ENCODE measurements at regions not wholly inside any gene's neighbourhood (a gene's known extent, or its start where the extent isn't known, plus 50 kb on each side); places are given as distances from the start of the nearest gene placed in this dataset.
"Not testable (repeated sequence)": the region's sequence is repeated elsewhere in the genome, so short reads cannot be mapped to it uniquely, and the experiment has no call there.

DNA sequence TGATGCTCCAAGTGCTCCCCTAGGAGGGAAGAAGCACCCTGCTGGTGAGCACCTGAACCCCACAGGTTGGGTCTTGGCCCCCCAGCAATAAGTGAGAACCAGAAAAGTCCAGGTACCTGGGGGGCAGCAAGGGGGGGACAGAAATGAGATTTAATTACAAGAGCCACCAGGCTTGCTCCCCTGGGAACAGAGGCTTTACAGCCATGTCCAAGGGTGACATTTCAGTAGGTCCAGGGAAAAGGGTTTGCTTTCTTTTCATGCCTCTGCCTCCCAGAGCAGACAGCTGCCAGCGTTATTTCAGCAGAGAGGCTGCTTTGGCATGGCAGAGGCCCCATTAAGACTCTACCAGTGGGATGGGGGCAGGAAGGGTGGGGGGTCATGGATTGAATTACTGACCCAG is 437.7 kb downstream of the BUD13 start:
- no peak for DNase-seq (ENCODE audit: extremely low spot score)
- H3K4me1 ChIP-seq (ENCODE audit: insufficient read depth) = no peaks in the 10 kb centered on the region
- WGBS = 41% methylated on average over 1 of the region's 1 CpG
- no peak overlapping the region for H3K4me3 ChIP-seq (ENCODE audit: low read depth, low read length)
- no peaks in the 10 kb centered on the region for H3K36me3 ChIP-seq (ENCODE audit: insufficient read depth)
- H3K27ac ChIP-seq (ENCODE audit: low read depth) = no peak overlapping the region

DNA sequence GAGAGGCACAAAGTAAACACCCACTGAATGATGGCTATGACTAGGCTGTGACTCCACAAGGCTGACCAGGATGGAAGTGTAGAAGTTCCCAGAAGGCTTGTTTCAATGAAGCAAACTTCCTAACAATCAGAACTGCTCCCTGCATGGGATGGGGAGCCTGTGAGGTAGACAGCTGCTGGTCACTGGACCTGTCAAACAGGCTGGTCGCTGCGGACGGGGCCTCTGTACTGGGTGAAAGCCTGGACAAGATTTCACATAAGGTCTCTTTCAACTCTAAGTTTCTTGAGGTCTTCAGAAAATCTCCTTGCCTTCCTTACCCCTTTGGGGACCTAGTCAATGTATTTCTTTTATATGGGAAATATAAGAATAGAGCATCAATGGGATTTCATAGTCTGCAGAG is 438.2 kb downstream of the BUD13 start:
- H3K4me1 ChIP-seq (ENCODE audit: insufficient read depth) = no peaks in the 10 kb centered on the region
- no peak overlapping the region for H3K4me3 ChIP-seq (ENCODE audit: low read depth, low read length)
- DNase-seq (ENCODE audit: extremely low spot score) = no peak
- WGBS = 80% methylated on average over 3 of the region's 3 CpGs
- no peak overlapping the region for H3K27ac ChIP-seq (ENCODE audit: low read depth)
- no peaks in the 10 kb centered on the region for H3K36me3 ChIP-seq (ENCODE audit: insufficient read depth)

DNA sequence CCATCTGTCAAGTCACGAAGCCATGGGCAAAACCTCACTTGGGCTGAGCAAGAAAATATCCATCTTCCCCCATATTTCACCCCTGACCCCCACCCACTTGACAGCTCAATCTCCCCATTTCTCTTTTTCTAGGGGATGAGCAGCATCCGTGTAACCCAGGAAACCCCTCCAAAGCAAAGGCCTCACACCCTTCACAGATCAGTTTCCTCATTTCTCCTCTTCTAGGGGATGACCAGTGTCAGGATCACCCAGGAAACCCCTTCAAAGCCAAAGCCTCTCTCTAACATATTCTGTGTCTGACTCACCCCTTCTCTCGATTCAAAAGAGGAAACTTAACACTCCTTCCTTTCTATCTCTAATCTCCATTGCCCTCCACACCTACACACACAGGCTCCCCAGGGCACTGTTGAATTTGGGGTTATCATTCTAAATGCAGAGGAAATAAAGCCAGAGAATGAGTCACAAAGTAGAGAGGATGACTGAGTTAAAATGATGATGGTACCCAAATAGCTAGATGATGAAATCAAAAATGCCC is 439.7 kb downstream of the BUD13 start:
- no peak for DNase-seq (ENCODE audit: extremely low spot score)
- Histone ChIP-seq H3K4me1 (ENCODE audit: insufficient read depth) (no peaks in the 10 kb centered on the region), H3K27ac (ENCODE audit: low read depth) (no peak overlapping the region), H3K4me3 (ENCODE audit: low read depth, low read length) (no peak overlapping the region), H3K36me3 (ENCODE audit: insufficient read depth) (no peaks in the 10 kb centered on the region)
- 56% methylated on average over 3 of the region's 3 CpGs for WGBS

DNA sequence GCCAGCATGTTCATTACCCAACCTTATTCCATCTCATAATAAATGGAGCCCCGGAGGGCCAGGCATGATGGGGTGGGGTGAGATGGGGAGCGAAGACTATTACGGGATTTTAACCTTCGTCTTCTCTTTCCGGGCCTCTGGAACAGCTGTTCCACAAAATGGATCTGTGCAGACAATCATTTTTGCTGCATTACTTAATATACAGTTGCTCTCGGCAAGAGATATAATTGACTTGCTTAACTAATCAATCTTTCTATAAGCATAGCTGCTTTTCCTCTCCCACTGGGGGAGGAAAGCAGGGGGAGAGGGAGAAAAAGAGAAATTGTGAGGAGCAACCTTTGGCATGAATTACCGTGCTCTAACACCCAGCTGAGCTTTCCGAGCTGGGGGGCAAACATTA is 440.4 kb downstream of the BUD13 start:
- Histone ChIP-seq H3K36me3 (ENCODE audit: insufficient read depth) (no peaks in the 10 kb centered on the region), H3K4me1 (ENCODE audit: insufficient read depth) (no peaks in the 10 kb centered on the region), H3K4me3 (ENCODE audit: low read depth, low read length) (no peak overlapping the region), H3K27ac (ENCODE audit: low read depth) (no peak overlapping the region)
- DNase-seq (ENCODE audit: extremely low spot score) = no peak
- 90% methylated on average over 8 of the region's 8 CpGs for WGBS

DNA sequence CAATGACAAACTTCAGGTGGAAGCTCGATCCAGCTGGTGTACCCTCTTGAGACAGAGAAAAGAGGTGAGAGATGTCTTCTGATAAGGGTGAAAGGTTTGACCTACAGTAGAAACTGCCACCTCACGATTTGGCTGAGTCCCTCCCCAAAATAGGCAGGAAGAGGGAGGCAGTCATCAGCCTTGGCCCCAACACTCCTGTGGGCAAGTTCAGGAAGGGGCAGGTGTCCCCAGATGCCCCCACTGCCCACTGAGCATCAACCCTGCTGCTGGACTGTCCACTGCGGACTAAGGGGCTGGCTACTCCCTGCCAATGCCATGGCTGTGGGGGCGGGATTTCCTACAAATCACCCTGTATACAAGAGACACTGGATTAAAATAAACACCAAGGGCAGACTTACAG is 441.4 kb downstream of the BUD13 start:
- H3K36me3 ChIP-seq (ENCODE audit: insufficient read depth) = no peaks in the 10 kb centered on the region
- H3K4me3 ChIP-seq (ENCODE audit: low read depth, low read length) = no peak overlapping the region
- H3K27ac ChIP-seq (ENCODE audit: low read depth) = no peak overlapping the region
- 82% methylated on average over 4 of the region's 4 CpGs for WGBS
- H3K4me1 ChIP-seq (ENCODE audit: insufficient read depth) = no peaks in the 10 kb centered on the region
- no peak for DNase-seq (ENCODE audit: extremely low spot score)

DNA sequence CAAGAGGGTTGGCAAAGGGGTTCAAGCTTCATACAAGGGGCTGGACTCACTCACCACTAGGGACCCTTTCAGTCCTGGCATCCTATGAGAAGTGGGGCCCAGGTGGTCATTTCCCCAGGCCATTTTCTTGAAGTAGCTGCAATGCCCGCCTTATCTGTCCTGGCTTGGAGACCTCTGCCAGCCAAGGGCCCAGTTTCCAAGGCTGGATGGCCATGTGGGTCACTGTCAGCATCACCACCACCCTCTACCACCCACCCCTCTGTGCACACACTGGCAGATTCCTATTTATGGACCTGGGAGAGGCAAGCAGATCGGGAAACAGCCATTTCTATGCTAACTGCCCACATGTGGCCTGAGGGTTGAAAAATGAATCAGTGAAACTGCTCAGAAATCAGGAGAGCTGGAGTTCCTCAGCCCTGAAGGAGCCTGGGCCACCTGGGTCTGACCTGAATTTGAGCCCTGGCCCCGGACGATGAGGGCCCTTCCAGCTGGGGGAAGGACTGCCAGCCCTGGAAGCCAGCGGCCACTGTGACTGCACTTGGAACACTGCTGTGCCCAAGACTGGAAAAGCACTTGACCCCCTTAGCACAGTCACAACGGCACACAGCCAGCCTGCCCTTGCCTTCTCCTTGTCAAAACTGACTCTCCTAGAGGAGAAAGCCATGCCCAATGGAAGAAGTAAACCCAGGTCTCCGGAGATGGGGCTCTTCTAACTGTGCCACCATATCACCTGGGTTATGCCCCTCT is 442.2 kb downstream of the BUD13 start:
- no peak for DNase-seq (ENCODE audit: extremely low spot score)
- Histone ChIP-seq H3K4me3 (ENCODE audit: low read depth, low read length) (no peak overlapping the region), H3K4me1 (ENCODE audit: insufficient read depth) (no peaks in the 10 kb centered on the region), H3K27ac (ENCODE audit: low read depth) (no peak overlapping the region), H3K36me3 (ENCODE audit: insufficient read depth) (no peaks in the 10 kb centered on the region)
- 87% methylated on average over 7 of the region's 7 CpGs for WGBS

DNA sequence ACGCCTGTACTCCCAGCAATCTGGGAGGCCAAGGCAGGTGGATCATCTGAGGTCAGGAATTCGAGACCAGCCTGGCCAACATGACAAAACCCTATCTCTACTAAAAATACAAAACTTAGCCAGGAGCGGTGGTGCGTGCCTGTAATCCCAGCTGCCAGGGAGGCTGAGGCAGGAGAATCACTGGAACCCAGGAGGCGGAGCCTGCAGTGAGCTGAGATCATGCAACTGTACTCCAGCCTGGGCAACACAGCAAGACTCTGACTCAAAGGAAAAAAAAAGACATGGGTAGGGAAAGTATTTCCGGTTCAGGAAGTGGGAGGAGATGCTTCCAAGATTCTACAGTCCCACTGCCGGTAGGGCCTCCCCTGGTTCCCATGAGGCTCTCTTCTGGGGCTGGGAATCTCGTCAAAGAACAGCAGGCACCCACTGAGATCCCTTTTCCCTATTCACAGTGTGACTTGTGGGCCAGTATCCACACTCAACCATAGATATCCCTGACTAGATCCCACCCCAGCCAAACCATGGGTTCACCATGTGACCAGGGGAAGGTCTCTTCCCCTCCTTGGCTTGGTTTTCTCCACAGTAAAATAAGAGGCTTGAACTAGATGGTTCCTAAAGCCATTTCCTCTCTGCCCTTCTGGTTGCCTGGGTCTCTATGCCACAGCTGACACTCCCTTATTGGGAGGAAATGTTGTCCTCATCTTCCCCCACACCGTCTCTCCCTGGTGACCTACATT is 443.3 kb downstream of the BUD13 start:
- Histone ChIP-seq H3K36me3 (ENCODE audit: insufficient read depth) (no peaks in the 10 kb centered on the region), H3K27ac (ENCODE audit: low read depth) (no peak overlapping the region), H3K4me3 (ENCODE audit: low read depth, low read length) (no peak overlapping the region), H3K4me1 (ENCODE audit: insufficient read depth) (no peaks in the 10 kb centered on the region)
- no peak for DNase-seq (ENCODE audit: extremely low spot score)
- 81% methylated on average over 9 of the region's 9 CpGs for WGBS

DNA sequence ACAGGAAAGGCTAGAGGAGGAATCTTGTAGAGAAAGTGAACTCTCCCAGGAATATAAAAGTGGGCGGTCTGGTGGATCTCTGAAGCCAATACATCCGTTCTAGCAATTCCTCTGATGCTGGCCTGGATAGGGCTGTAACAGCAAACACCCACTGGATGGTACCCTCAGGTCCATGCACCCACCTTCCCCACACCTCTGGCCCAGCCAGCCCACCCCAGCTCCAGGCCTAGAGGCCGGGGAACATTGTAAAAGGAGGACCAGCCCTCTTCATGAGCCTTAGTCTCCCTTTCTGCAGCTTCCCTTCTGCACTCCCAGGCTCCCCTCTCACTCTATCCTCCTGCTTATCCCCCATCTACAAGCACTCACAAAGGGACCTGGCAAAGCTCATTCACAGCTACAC is 443.9 kb downstream of the BUD13 start:
- H3K27ac ChIP-seq (ENCODE audit: low read depth) = no peak overlapping the region
- DNase-seq (ENCODE audit: extremely low spot score) = no peak
- no peaks in the 10 kb centered on the region for H3K36me3 ChIP-seq (ENCODE audit: insufficient read depth)
- WGBS = 68% methylated on average over 3 of the region's 3 CpGs
- no peaks in the 10 kb centered on the region for H3K4me1 ChIP-seq (ENCODE audit: insufficient read depth)
- no peak overlapping the region for H3K4me3 ChIP-seq (ENCODE audit: low read depth, low read length)

DNA sequence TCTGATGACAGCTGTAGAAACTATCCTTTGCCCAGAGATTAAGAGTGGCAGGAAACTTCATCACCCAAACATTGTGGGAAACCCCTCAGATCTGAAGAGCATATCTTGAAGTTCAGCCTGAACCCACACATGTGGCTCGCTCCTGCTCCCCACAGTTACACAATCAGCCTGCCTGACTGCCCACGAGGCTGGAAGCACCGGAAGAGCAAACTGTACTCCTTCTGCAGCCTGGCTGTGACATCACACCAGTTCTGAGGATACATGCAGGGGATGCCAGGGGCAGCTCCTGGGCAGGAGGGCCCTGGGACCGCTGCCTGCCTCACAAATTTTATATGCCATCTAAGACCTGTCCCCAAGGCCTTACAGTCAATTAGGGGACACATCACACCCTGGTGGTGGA is 444.4 kb downstream of the BUD13 start:
- H3K4me3 ChIP-seq (ENCODE audit: low read depth, low read length) = no peak overlapping the region
- no peak overlapping the region for H3K27ac ChIP-seq (ENCODE audit: low read depth)
- no peak for DNase-seq (ENCODE audit: extremely low spot score)
- 65% methylated on average over 4 of the region's 4 CpGs for WGBS
- no peaks in the 10 kb centered on the region for H3K4me1 ChIP-seq (ENCODE audit: insufficient read depth)
- H3K36me3 ChIP-seq (ENCODE audit: insufficient read depth) = no peaks in the 10 kb centered on the region

DNA sequence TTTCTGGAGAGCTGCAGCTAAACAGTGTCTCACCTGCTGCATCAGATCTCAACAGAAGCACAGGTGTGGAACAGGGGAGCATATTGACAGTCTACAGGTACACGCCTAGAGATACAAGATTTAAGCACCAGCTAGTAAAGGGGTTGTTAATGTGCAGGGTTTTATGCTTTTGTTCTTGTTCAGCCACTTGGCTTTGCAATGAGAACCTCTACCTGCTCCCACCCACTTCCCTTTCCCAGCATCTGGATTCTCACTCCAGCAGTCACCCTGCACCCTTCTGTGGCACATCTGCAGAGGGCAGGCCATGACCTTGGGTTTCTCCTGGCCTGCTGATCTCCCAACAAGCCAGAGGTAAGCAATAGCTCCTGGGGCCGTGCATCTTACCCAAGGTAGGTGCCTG is 446.6 kb downstream of the BUD13 start:
- no peak overlapping the region for H3K27ac ChIP-seq (ENCODE audit: low read depth)
- WGBS = 71% methylated on average over 2 of the region's 2 CpGs
- H3K36me3 ChIP-seq (ENCODE audit: insufficient read depth) = no peaks in the 10 kb centered on the region
- no peaks in the 10 kb centered on the region for H3K4me1 ChIP-seq (ENCODE audit: insufficient read depth)
- H3K4me3 ChIP-seq (ENCODE audit: low read depth, low read length) = no peak overlapping the region
- no peak for DNase-seq (ENCODE audit: extremely low spot score)

DNA sequence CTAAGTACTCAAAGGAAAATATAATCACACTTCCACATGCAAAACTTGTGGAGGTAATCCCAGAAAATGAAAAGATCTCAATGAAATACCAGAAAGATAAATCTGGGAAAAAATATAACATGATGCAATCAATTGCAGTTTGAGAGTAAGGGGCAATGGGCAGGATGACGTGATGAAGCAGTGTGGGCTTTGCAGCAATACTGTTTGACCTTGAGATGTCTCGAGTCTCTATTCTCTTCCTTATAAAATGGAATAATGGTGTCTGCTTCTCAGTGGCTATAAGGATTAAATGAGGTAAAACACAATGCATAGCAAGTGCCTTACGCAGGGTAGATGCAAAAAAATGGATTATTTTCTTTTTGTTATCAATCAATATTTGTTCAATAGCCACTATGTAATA is 447.5 kb downstream of the BUD13 start:
- DNase-seq (ENCODE audit: extremely low spot score) = no peak
- 81% methylated on average over 3 of the region's 3 CpGs for WGBS
- Histone ChIP-seq H3K27ac (ENCODE audit: low read depth) (no peak overlapping the region), H3K36me3 (ENCODE audit: insufficient read depth) (no peaks in the 10 kb centered on the region), H3K4me1 (ENCODE audit: insufficient read depth) (no peaks in the 10 kb centered on the region), H3K4me3 (ENCODE audit: low read depth, low read length) (no peak overlapping the region)

DNA sequence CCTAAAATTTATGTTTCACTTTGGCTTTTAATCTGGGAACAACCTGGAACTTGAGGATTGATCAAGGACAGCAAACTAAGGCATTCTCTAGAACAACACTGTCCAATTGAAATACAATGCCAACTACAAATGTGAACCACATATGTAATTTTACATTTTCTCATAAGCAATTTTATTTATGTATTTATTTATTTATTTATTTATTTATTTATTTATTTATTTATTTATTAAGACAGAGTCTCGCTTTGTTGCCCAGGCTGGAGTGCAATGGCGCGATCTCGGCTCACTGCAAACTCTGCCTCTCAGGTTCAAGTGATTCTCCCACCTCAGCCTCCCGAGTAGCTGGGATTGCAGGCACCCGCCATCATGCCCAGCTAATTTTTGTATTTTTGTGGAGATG is 448.7 kb downstream of the BUD13 start:
- not testable (repeated sequence) for H3K27ac ChIP-seq (ENCODE audit: low read depth); H3K4me1 ChIP-seq (ENCODE audit: insufficient read depth); H3K36me3 ChIP-seq (ENCODE audit: insufficient read depth); DNase-seq (ENCODE audit: extremely low spot score); H3K4me3 ChIP-seq (ENCODE audit: low read depth, low read length)
- 95% methylated on average over 6 of the region's 6 CpGs for WGBS

DNA sequence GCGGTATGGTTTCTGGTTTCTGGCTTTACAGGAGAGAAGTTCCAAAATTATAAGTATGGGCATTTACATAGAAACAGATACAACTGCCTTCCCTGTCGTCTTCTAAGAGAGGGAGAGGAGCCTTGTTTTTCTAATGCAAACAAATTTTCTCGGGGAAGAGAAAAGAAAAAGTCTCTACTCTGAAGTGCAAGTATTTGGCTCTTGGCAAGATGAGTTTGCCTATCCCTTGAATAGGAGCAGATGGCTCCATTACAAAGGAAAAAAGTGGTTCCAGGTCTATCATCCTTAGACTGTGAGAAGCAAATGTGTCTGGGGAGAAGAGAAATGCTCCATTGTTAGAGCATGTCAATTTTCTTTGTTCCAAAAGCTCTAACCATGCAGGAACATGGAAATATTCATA is 455.6 kb downstream of the BUD13 start:
- no peak overlapping the region for H3K27ac ChIP-seq (ENCODE audit: low read depth)
- WGBS = 58% methylated on average over 3 of the region's 3 CpGs
- H3K4me3 ChIP-seq (ENCODE audit: low read depth, low read length) = no peak overlapping the region
- no peaks in the 10 kb centered on the region for H3K4me1 ChIP-seq (ENCODE audit: insufficient read depth)
- no peak for DNase-seq (ENCODE audit: extremely low spot score)
- no peaks in the 10 kb centered on the region for H3K36me3 ChIP-seq (ENCODE audit: insufficient read depth)

DNA sequence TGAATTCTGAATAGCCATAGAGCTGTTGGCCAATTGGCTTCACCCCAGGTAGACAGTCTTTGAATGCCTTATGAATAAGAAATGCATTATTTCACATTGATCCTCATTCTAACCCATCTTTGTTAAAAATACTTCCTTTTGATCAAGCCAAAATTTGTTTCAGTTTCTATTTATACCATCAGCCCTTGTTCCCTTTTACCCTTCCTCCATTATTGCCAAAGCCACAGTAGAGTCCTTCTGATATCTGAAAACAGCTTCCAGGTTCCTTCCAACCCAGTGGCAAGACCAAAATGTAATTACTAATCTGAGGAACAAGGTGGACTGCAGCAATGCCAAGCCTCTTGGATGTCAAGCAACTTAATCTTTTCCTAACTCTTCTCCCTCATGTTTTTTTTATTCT is 458.8 kb downstream of the BUD13 start:
- no peak for DNase-seq (ENCODE audit: extremely low spot score)
- H3K4me1 ChIP-seq (ENCODE audit: insufficient read depth) = no peaks in the 10 kb centered on the region
- H3K27ac ChIP-seq (ENCODE audit: low read depth) = no peak overlapping the region
- no peak overlapping the region for H3K4me3 ChIP-seq (ENCODE audit: low read depth, low read length)
- no peaks in the 10 kb centered on the region for H3K36me3 ChIP-seq (ENCODE audit: insufficient read depth)
